MM.1S (cell line): ENCODE measurements at regions not wholly inside any gene's neighbourhood (a gene's known extent, or its start where the extent isn't known, plus 50 kb on each side); places are given as distances from the start of the nearest gene placed in this dataset.

ENCODE experiments used
- EZH2 ChIP-seq: fragments of 300-600 bp; sonication (generic); optimal IDR thresholded peaks from 2 replicates; pipeline ENCODE3; 2017; ENCODE audit warnings: low read depth, mild to moderate bottlenecking, antibody characterized with exemption, low read length, mixed read lengths
- EZH2phosphoT487 ChIP-seq: fragments of 300-600 bp; sonication (generic); IDR thresholded peaks from 2 replicates; pipeline ENCODE4 v1.6.1; 2018; ENCODE audit warnings: antibody characterized with exemption, low read length
- TF ChIP-seq, protein P1 (sequence below): fragments of 300-600 bp; sonication (generic); IDR thresholded peaks from 2 replicates; pipeline ENCODE4 v1.5.1; 2016; ENCODE audit warnings: antibody characterized with exemption, low read length, mixed read lengths

DNA sequence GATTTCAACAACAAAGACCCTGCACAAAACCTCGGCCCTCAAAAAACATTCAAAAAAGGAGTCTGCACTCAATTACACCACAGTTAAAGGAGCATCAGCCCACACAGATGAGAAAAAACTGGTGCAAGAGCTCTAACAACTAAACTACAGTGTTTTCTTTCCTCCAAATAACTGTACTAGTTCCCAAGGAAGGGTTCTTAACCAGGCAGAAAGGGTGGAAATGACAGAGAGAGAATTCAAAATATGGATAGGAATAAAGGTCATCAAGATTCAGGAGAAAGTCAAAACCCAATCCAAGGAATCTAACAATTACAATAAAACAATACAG is 176.4 kb upstream of the TRPC4 start:
- TF ChIP-seq, protein P1, sequence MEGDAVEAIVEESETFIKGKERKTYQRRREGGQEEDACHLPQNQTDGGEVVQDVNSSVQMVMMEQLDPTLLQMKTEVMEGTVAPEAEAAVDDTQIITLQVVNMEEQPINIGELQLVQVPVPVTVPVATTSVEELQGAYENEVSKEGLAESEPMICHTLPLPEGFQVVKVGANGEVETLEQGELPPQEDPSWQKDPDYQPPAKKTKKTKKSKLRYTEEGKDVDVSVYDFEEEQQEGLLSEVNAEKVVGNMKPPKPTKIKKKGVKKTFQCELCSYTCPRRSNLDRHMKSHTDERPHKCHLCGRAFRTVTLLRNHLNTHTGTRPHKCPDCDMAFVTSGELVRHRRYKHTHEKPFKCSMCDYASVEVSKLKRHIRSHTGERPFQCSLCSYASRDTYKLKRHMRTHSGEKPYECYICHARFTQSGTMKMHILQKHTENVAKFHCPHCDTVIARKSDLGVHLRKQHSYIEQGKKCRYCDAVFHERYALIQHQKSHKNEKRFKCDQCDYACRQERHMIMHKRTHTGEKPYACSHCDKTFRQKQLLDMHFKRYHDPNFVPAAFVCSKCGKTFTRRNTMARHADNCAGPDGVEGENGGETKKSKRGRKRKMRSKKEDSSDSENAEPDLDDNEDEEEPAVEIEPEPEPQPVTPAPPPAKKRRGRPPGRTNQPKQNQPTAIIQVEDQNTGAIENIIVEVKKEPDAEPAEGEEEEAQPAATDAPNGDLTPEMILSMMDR, result no peak
- TF ChIP-seq EZH2 (no peak), EZH2phosphoT487 (no peak)
